HG03575 (cell line): ENCODE measurements at regions not wholly inside any gene's neighbourhood (a gene's known extent, or its start where the extent isn't known, plus 50 kb on each side); places are given as distances from the start of the nearest gene placed in this dataset.
"Not testable (repeated sequence)": the region's sequence is repeated elsewhere in the genome, so short reads cannot be mapped to it uniquely, and the experiment has no call there.

Experiments
- ATAC-seq: cut with Tn5 transposase; IDR thresholded peaks from one replicate; pipeline ENCODE4 v1.9.1; 2021; ENCODE audit not compliant: unreplicated experiment, insufficient number of reproducible peaks, low FRiP score; ENCODE audit errors: extremely low read depth

DNA sequence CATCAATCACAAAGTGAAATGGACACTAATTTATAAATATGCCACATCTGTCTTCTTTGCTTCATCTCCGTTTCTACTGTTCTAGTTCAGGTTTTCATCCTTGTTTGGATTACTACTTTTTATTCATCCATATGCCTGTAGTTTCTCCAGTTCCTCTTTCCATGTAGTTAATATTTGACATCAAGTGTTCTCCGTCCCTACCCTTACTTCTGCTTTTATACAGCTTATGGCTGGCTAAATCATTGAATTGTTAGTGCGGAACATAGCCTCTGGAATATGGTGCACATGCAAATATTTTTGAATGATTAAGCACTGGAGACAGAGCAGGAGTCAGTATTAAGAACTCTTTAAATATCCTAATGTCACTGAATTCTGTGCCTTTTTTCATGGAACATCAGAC, 230.0 kb upstream of the PPP1R3A start:
- ATAC-seq = no peak

- ATAC-seq = no peak
Measured at GRCh38 chr7:114141415-114141814, 222.6 kb upstream of the PPP1R3A start.

- ATAC-seq = no peak
Measured at GRCh38 chr7:114140561-114140960, 221.8 kb upstream of the PPP1R3A start.

DNA sequence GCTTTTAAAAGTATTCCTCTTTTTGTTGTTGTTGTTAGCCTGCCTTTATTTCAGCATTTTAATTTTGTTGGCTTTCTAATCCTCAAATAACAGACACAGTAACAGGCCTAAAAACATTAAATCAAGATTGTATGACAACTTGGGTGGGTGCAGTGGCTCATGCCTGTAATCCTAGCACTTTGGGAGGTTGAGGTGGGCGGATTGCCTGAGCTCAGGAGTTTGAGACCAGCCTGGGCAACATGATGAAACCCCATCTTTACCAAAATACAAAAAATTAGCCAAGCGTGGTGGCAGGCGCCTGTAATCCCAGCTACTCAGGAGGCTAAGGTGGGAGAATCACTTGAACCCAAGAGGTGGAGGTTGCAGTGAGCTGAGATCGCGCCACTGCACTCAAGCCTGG, 220.9 kb upstream of the PPP1R3A start:
- not testable (repeated sequence) for ATAC-seq

GRCh38 chr7:114138587-114138986, 219.8 kb upstream of the PPP1R3A start:
- ATAC-seq = no peak

- ATAC-seq = no peak
Measured at GRCh38 chr7:114133717-114134116, 214.9 kb upstream of the PPP1R3A start.

- no peak for ATAC-seq
Measured at GRCh38 chr7:114130866-114131265, 212.1 kb upstream of the PPP1R3A start.

GRCh38 chr7:114128880-114129279, 210.1 kb upstream of the PPP1R3A start:
- ATAC-seq = no peak

DNA sequence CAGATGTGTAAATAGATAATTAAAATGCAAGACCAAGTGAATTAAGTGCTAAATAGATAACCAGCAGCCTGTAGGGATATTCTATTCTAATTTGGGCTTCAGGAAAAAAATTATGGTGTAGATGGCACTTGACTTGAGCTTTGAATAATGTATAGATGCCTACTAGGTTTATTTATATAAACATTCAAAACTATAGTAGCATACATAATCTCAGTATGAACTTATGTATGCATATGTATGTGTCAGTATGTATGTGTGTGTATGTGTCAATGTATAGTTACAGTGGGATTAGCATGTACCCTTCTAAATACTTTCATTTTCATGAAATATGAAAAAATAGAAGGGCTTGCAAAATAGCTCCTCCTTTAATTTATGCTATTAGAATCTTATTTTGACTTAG, 207.3 kb upstream of the PPP1R3A start:
- ATAC-seq = no peak

DNA sequence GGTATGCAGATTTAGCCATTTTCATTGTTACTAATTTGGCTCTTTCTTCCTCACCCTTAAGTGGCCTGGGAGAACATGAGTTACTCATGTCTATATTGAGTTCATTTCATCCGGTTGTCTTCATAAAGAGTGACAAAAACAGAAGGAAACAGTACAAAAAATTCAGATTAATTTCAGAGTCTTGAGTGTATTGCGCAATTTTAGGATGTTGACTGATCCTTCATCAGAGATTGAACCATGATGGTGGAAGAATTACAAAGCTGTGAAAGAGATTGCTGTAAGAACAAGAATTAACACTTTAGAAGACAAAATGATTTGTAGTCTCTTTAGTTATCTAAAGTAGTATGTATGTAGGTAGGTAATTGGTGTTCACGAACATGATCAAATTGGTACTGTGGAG, 194.0 kb upstream of the PPP1R3A start:
- no peak for ATAC-seq

DNA sequence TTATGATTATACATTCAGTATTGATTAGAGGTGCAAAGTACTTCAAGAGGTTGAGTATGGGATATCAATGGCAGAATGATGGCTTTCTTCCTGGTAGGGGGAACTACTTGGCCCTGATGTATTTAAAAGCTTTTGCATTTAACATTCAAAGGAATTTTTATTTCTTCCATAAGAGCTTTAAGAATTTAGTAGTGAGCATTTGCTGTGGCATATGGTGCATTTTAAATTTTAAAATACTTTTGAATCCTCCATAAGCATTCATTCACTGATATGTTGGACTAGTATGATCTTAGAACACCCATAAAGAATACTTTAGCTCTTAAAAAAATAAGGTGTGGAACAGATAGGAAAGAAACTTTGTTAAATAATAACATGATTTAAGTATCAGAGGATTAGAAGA, 191.9 kb upstream of the PPP1R3A start:
- no peak for ATAC-seq

DNA sequence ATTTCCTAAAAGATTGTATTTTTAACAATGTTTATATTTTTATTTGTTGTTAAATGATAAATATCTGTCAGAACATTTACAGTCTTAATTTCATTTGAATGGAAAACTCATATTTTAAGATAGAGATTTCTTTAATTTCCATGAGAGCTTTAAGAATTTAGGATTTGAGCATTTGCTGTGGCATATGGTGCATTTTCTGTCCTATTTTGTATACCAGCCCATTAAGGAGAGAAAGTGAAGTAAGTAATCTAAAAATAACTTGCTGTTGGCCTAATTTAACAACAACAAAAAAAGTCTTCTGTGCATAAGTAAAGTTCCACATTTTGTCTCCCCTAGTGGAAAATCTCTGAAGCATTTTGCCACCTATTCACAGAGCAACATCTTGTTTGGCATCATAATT, 190.9 kb upstream of the PPP1R3A start:
- no peak for ATAC-seq

DNA sequence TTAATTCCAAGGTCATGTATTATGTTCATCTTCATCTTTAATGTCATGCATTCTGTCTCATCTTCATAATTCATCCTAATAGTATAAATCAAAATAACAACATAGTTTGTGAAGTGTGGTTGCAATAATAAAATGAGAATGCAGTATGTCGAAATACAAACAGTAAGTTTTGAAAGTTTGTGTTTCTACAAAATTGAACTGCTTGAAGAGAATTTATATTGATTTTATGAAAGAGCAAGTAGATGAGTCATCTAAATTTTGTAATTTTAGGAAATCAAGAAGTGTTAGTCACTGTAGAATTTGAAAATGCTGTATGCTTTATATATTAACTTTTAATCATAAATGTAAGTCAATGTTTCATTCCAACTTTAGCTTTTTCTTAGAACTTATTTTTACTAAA, 190.5 kb upstream of the PPP1R3A start:
- ATAC-seq = no peak

GRCh38 chr7:114108510-114108909, 189.7 kb upstream of the PPP1R3A start:
- ATAC-seq = no peak

DNA sequence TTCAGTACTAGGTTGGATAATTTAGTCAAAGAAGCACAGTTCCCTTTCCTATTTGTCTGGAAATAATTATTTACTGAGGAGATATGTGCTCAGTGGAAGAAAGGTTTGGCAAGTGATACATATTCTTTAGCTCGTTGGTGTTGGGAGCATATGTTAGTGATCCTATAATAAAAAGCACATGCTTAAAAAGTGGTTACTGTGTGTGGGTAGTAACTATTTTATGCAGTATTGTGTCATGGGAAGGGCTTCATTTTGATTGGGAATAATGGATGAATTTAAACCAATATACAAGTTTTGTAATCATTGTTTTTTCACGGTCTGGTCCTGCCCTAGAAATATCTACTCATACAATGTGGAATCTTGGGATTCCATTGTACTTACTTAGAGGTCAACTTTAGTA, 188.7 kb upstream of the PPP1R3A start:
- no peak for ATAC-seq

DNA sequence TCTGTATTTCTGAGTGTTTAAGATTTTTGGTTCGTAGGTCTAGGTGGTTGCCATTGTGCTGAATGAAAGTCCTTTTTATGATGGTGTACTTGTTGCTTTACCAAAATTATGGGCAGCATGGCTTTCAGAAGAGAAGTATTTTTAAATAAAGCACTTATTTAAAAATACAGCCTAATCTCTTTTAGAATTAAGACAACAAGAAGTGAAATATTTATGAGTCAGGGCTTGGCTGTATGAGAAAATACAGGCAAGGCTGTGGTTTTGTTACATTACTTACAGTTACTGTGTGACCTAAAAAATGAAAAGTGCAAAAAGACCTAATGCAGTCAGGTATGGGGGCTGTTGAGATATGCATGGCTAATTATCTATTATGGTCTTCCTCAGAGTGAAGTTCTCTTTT, 185.2 kb upstream of the PPP1R3A start:
- ATAC-seq = no peak

DNA sequence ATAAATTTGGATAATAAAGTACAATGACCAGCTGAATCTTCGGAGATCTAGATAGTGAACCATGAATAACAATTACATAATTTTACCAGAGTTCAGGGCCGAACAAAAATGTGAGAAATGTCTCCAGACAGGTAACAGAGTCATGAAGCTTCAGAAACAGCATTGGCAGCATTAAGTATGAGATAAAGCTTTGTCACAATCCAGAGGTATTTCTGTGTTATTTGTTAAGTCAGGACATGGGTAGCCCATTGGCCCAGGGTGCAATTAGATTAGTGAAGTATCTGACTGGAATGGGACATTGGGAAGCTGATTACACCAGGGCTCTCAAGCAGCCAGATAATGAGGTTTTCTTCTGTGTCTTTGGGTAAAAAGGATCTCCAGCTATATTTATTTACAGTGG, 184.2 kb upstream of the PPP1R3A start:
- no peak for ATAC-seq

DNA sequence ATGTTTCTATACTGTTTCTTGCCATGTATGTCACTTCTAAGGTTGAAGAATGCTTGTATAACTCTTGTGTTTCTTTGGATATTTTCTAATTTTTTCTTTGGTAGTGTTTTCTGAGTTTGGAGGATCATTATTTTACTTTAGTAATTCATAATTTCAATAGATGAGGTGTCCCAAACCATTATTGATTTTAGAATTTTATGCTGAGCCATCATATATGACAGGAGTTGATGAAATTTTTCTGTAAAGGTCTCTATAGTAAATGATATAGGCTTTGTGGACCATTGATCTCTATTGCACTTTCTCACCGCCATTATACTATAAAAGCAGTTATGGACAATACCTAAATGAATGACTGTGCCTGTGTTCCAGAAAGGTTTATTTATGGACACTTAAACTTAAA, 183.3 kb upstream of the PPP1R3A start:
- ATAC-seq = no peak

GRCh38 chr7:114100810-114101209, 182.0 kb upstream of the PPP1R3A start:
- ATAC-seq = no peak

- ATAC-seq = no peak
Measured at GRCh38 chr7:114099337-114099736, 180.5 kb upstream of the PPP1R3A start.

DNA sequence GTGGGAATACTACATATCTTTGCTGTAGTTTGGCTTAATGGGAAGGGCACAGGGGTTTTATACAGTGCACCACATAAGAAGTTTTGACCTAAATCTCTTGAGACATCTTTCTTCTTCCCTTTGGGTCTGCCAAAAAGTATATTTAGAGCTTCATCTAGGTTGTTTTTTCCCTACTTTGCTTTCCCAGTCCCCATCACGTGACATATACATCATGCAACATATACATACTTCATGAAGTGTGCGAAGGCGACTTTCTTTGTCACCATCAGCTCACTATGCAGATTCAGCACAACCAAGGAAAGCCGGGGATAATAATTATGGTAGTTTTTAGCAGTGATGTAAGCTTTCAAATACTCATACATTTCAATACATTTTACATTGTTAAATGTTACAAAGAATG, 177.1 kb upstream of the PPP1R3A start:
- no peak for ATAC-seq

- ATAC-seq = no peak
Measured at GRCh38 chr7:114088470-114088940, 169.7 kb upstream of the PPP1R3A start.
